Stomach (tissue), 8 donors: ENCODE measurements at regions not wholly inside any gene's neighbourhood (a gene's known extent, or its start where the extent isn't known, plus 50 kb on each side); places are given as distances from the start of the nearest gene placed in this dataset.

Experiments used
- DNase-seq, 2 donors: peaks; one replicate each; pipeline versions ENCODE4 v3.0.0 to v3.0.0-alpha.2; 2013 to 2019
- H3K27ac ChIP-seq, 5 donors: fragments of 200-600 bp in 4 of 5; sonication (generic) in 4 of 5; one replicate each; pipeline ENCODE4 v1.5.1; 2013 to 2019; ENCODE audit warnings: mild to moderate bottlenecking in 1 of 5, moderate library complexity in 1 of 5
- H3K27me3 ChIP-seq, 3 donors: fragments of 200-600 bp; sonication (generic); one replicate each; pipeline ENCODE4 v1.5.1; 2017 to 2019; ENCODE audit warnings: mixed run types in 1 of 3
- H3K36me3 ChIP-seq, 4 donors: fragments of 200-600 bp; sonication (generic); 1 replicate in 3 of 4; 2 replicates in 1 of 4; pipeline ENCODE4 v1.5.1; 2016 to 2019
- H3K4me1 ChIP-seq, 4 donors: fragments of 200-600 bp; sonication (generic); one replicate each; pipeline ENCODE4 v1.5.1; 2016 to 2019
- H3K4me3 ChIP-seq, 4 donors: fragments of 200-600 bp; sonication (generic) in 3 of 4; one replicate each; pipeline ENCODE4 v1.5.1; 2016 to 2019; ENCODE audit warnings: mild to moderate bottlenecking in 1 of 4
- H3K9me3 ChIP-seq, 4 donors: fragments of 200-600 bp; sonication (generic); one replicate each; pipeline ENCODE4 v1.5.1; 2016 to 2019
- CTCF ChIP-seq, 7 experiments: fragments of 450-650 bp in 4 of 7; fragments of 200-600 bp in 3 of 7; sonication (generic) in 3 of 7; IDR thresholded peaks; one replicate each; pipeline ENCODE4 v1.5.1; 2016 to 2019; ENCODE audit warnings: antibody characterized with exemption in 7 of 7, control low read depth in 2 of 7, mild to moderate bottlenecking in 1 of 7
- EP300 ChIP-seq: sonication (generic); formaldehyde crosslinking; IDR thresholded peaks from one replicate; pipeline ENCODE4 v1.6.1; 2017; ENCODE audit warnings: antibody characterized with exemption
- POLR2A ChIP-seq, 4 donors: fragments of 450-650 bp; IDR thresholded peaks; one replicate each; pipeline ENCODE4 v1.6.1; 2016; ENCODE audit warnings: antibody characterized with exemption in 4 of 4, control low read depth in 2 of 4, mild to moderate bottlenecking in 1 of 4, moderate library complexity in 1 of 4
- POLR2AphosphoS5 ChIP-seq, 3 donors: sonication (generic); formaldehyde crosslinking; IDR thresholded peaks; one replicate each; pipeline ENCODE4 v1.6.1; 2016; ENCODE audit warnings: antibody characterized with exemption in 3 of 3
- WGBS, 5 donors: extraction: QIAGEN DNeasy Blood & Tissue Kit in 3 of 5; methylation state at CpG; one replicate each; pipeline versions ENCODE4 v1.1.5 to v1.1.7; 2013 to 2018; 5-methylcytosine and 5-hydroxymethylcytosine counted together
- intact Hi-C: fragments of 100-400 bp; cut with DNase I; formaldehyde crosslinking; loops from one replicate; pipeline ENCODE4 v1.15.1; 2023; ENCODE audit warnings: low total_unique reads
- donor health status: healthy with polysubstance abuse.
- donor health status: Bipolar disorder and iron deficiency.
- donor health status: healthy.

- Histone ChIP-seq H3K4me1 (no peaks in the 10 kb centered on the region), H3K4me3 (no peak overlapping the region), H3K9me3 (no peaks in the 10 kb centered on the region), H3K36me3 (no peaks in the 10 kb centered on the region), H3K27me3 (no peaks in the 10 kb centered on the region), H3K27ac (no peak overlapping the region)
- TF ChIP-seq POLR2A (IDR thresholded peaks at IDR 0.05) (no peak), CTCF (IDR thresholded peaks at IDR 0.05) (no peak), POLR2AphosphoS5 (IDR thresholded peaks at IDR 0.05) (no peak), EP300 (no peak)
- no peak for DNase-seq
- WGBS, 5 donors: 40 to 74% (median 58%) methylated on average over 3 of the region's 3 CpGs
- intact Hi-C loops: no loop called here
These were observed 408.7 kb upstream of the FAM241A start for GRCh38 chr4:111736516-111736915.

GRCh38 chr4:111744847-111745246, 400.4 kb upstream of the FAM241A start:
- no peaks in the 10 kb centered on the region for H3K27me3 ChIP-seq
- no peak for DNase-seq
- no peaks in the 10 kb centered on the region for H3K36me3 ChIP-seq
- no peak overlapping the region for H3K27ac ChIP-seq
- WGBS, 5 donors: 15 to 27% (median 19%) methylated on average over 3 of the region's 3 CpGs
- no peak for TF ChIP-seq CTCF (IDR thresholded peaks at IDR 0.05)
- no peak for TF ChIP-seq POLR2A (IDR thresholded peaks at IDR 0.05)
- TF ChIP-seq POLR2AphosphoS5 (IDR thresholded peaks at IDR 0.05): no peak
- TF ChIP-seq EP300: no peak
- no peak overlapping the region for H3K4me3 ChIP-seq
- H3K4me1 ChIP-seq: no peaks in the 10 kb centered on the region
- H3K9me3 ChIP-seq: no peaks in the 10 kb centered on the region
- intact Hi-C loops: no loop called here

GRCh38 chr4:111748157-111748556, 397.1 kb upstream of the FAM241A start:
- Histone ChIP-seq H3K27me3 (no peaks in the 10 kb centered on the region), H3K9me3 (no peaks in the 10 kb centered on the region), H3K27ac (no peak overlapping the region), H3K4me3 (no peak overlapping the region), H3K4me1 (no peaks in the 10 kb centered on the region), H3K36me3 (no peaks in the 10 kb centered on the region)
- peak in 1 of 2 donors; percentile 2 for DNase-seq
- WGBS, 5 donors: 13 to 35% (median 25%) methylated on average over 3 of the region's 3 CpGs
- TF ChIP-seq EP300 (no peak), POLR2AphosphoS5 (IDR thresholded peaks at IDR 0.05) (no peak), CTCF (IDR thresholded peaks at IDR 0.05) (no peak), POLR2A (IDR thresholded peaks at IDR 0.05) (no peak)
- intact Hi-C loops: no loop called here

GRCh38 chr4:111754003-111754402, 391.3 kb upstream of the FAM241A start:
- no peaks in the 10 kb centered on the region for H3K4me1 ChIP-seq
- intact Hi-C loops: no loop called here
- no peaks in the 10 kb centered on the region for H3K27me3 ChIP-seq
- TF ChIP-seq EP300 (no peak), CTCF (IDR thresholded peaks at IDR 0.05) (no peak), POLR2A (IDR thresholded peaks at IDR 0.05) (no peak), POLR2AphosphoS5 (IDR thresholded peaks at IDR 0.05) (no peak)
- no peak overlapping the region for H3K27ac ChIP-seq
- no peaks in the 10 kb centered on the region for H3K9me3 ChIP-seq
- H3K36me3 ChIP-seq: no peaks in the 10 kb centered on the region
- H3K4me3 ChIP-seq: no peak overlapping the region
- DNase-seq: no peak
- 63 to 90% (median 83%) methylated on average over 1 of the region's 1 CpG for WGBS, 5 donors
